Fibroblast of mammary gland (primary cell): ENCODE measurements at regions not wholly inside any gene's neighbourhood (a gene's known extent, or its start where the extent isn't known, plus 50 kb on each side); places are given as distances from the start of the nearest gene placed in this dataset.

Source experiments
- DNase-seq: peaks from one replicate; pipeline ENCODE4 v3.0.0-alpha.2; 2010; ENCODE audit warnings: low read depth
- H3K4me3 ChIP-seq: 2 replicates; pipeline ENCODE4 v1.5.1; 2011; ENCODE audit warnings: low read depth, mild to moderate bottlenecking, low read length, moderate library complexity; ENCODE audit not compliant: control insufficient read depth
- TF ChIP-seq, protein P1 (sequence below): conservative IDR thresholded peaks from 2 replicates; pipeline ENCODE4 v1.5.1; 2011; ENCODE audit warnings: low read depth, low read length, inconsistent platforms; ENCODE audit not compliant: control insufficient read depth, insufficient read depth

DNA sequence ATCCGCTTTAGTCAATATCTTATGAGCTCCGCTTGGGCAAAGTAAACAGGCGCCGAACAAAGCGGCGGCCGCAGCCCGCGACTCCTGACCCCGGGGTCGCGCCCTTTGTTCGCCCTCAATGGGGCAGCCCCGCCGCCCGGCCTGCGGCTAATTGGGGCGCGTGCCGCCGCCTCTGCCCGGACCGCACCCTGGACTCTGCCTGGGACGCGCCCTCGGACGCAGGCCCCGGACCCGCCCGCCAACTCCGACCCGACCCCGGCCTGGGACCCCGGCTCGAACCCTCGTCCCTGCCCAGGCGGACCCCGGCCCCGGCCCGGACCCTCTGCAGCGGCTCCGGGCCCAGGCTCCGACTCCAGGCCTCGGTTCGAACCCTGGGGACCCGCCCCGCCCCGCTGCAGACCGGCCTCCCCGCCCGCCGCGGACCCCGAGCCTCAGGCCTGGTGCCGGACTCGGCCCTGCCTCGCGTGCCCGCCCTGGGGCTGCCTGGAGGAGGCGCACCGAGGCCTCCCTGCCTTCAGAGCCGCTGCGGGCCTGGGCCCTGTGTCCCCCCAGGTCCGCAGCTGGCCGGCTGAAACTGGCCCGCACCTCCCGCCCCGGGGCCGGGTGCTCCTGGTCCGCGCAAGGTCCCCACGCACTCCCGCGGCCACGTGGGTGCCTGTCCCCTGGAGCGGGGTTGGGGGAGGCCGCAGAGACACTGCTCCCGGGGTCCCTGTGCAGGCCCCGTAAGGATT lies 84.7 kb upstream of the WNT7B start:
- TF ChIP-seq, protein P1, sequence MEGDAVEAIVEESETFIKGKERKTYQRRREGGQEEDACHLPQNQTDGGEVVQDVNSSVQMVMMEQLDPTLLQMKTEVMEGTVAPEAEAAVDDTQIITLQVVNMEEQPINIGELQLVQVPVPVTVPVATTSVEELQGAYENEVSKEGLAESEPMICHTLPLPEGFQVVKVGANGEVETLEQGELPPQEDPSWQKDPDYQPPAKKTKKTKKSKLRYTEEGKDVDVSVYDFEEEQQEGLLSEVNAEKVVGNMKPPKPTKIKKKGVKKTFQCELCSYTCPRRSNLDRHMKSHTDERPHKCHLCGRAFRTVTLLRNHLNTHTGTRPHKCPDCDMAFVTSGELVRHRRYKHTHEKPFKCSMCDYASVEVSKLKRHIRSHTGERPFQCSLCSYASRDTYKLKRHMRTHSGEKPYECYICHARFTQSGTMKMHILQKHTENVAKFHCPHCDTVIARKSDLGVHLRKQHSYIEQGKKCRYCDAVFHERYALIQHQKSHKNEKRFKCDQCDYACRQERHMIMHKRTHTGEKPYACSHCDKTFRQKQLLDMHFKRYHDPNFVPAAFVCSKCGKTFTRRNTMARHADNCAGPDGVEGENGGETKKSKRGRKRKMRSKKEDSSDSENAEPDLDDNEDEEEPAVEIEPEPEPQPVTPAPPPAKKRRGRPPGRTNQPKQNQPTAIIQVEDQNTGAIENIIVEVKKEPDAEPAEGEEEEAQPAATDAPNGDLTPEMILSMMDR = no peak
- DNase-seq = peak; percentile 18
- peak overlapping the region; percentile 0 for H3K4me3 ChIP-seq

DNA sequence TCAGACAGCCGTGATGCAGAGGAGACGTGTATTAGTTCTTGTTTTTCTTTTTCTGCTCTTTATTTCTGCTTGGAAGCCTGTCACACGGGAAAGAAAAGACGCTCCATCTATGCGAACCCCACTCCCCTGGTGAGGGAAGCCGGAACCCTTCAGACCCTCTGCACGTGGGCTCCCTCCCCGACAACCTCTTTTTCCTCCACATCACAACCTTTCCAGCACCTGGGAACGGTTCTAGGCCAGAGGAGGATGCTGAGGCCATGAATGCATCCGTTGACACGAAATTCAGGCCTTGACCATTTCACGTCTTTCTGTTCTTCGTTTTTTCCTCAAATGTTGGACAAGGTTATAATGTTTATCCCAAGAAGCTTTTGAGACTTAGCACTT lies 85.3 kb upstream of the WNT7B start:
- H3K4me3 ChIP-seq = peak overlapping the region; percentile 4
- TF ChIP-seq, protein P1 = no peak
- DNase-seq = no peak

DNA sequence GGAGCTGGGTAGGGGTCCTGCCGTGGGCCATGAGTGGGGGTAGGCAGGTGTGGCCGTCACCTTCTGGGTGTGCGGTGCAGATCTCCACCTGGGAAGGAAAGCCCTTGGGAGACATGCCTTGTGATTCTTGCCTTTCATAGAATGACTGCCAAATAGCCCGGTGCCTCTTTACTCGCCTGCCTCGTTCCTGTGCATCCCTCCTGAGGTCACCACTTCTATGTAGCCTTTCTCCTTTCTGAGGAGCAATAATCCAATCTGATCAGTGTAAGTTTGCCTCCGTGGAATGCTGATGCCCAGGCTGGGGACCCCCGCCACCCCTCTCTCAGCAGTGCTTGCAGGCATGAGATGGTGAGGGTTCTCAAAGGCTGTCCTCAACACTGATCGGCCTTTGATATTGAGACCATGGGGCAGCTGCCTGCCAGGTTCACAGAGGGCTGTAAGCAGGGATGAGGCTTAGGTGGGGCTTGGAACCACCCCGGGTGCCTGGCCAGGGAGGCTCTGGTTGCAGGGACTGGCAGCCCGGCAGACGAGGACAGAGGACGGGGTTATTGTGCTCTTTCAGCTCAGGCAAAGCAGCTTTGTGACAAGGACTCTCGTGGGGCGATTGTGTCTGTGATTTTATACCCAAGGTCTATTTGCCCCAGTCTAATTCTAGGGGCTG lies 86.1 kb upstream of the WNT7B start:
- peak overlapping the region; percentile 16 for H3K4me3 ChIP-seq
- peak; percentile 37 for DNase-seq
- TF ChIP-seq, protein P1 = no peak

DNA sequence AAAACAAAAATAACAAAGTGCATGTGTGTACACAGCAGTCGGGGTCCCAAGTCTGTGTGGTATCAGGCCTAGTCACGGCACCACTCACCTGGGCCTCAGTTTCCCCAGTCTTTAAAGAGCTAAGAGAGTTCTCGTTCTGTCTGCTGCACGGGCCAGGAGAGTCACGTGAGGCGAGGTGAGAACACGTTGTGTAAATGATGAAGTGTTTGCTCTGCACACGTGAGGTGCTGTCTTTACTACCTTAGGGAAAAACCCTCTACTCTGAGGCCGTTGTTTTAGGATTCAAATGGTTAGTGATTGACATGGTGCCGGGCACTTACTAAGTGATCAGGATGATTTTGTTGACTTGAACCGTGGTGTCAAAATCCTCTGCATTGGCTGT lies 86.5 kb upstream of the PPARA start:
- TF ChIP-seq, protein P1 = no peak
- DNase-seq = peak; percentile 67
- H3K4me3 ChIP-seq = peak overlapping the region; percentile 36

DNA sequence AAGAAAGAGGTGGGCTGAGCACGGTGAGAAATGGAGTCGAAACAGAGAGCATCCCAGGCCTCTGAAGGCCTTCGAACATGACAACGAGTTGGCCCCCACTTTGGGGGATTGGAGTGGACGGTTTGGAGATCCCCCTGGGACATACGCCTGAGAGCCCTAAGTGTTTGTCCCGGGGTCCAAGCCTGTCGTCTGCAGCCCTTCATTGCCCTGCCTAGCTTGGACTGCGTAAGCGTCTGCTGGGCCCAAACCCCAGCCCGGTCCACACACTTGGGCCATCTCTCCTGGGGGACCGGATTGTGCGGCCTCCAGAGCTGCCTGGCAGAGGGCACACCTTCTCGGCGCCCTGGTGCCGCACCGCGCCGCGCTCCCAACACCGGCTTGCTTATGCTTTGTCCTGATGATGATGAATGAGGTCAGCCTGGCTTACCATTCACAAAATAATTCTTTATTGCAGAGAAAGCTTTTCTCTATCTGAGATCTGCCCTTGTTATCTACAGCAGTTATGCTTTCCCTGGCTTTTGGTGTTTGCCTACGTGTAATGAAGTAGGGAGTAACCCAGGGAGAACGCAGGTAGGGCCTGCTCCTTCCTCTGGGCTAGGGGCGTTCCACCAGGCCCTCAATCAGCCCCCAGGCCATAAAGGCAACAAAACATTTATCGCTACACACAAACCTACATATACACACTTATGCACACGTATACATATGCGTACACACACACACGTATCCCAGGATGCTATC lies 85.9 kb upstream of the PPARA start:
- H3K4me3 ChIP-seq = peak overlapping the region; percentile 36
- TF ChIP-seq, protein P1 = no peak
- peak; percentile 62 for DNase-seq

DNA sequence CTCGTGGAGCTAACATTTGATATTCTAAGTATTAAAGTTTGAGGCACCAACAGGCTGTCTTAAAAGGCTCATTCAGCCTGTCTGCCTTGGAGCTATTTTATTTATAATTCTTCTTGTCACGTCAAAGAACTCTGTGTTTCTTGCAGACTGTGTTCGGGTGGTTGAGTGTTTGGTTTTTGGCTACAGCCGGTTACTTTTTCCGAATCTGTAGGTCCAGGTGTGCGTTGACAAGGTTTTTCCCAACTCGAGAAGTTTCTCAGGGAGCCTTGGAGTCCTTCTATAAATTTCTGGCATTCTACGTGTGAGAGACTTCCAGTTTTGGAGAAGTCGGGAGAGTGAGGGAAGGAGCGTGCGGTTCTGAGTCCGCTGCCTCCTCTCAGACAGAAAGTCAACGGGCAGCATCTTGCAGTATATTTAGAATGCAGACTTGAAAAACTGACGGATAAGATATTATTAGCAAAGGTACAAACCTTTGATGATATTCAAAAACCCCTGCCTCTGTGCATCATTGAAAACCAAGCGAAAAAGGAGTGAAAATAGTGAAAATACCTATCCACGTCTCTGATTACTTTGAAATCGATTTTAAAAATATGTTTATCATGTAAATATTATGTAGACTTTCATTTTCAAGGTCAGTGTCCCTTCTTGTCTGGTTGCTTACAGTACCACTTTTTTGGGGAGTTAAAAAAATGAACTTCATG lies 85.2 kb upstream of the PPARA start:
- peak overlapping the region; percentile 36 for H3K4me3 ChIP-seq
- DNase-seq = peak; percentile 63
- TF ChIP-seq, protein P1 = no peak
